OCI-LY1 (cell line): ENCODE measurements at regions not wholly inside any gene's neighbourhood (a gene's known extent, or its start where the extent isn't known, plus 50 kb on each side); places are given as distances from the start of the nearest gene placed in this dataset.

Source experiments
- H2AFZ ChIP-seq: fragments of 200-600 bp; sonication (generic), shearing (Covaris generic); 2 replicates; pipeline ENCODE4 v1.6.0; 2014; ENCODE audit warnings: antibody characterized with exemption, mild to moderate bottlenecking, low read length
- H3F3A ChIP-seq: fragments of 200-600 bp; sonication (generic), shearing (Covaris generic); 2 replicates; pipeline ENCODE4 v1.6.0; 2014; ENCODE audit warnings: mild to moderate bottlenecking, antibody characterized with exemption, low read length, moderate library complexity; ENCODE audit not compliant: insufficient read depth
- H3K27ac ChIP-seq: fragments of 200-600 bp; sonication (generic); 2 replicates; pipeline ENCODE4 v1.5.1; 2014; ENCODE audit warnings: low read length, mixed run types, mild to moderate bottlenecking, low read depth; ENCODE audit not compliant: poor library complexity, severe bottlenecking
- H3K27me3 ChIP-seq: fragments of 200-600 bp; sonication (generic); 2 replicates; pipeline ENCODE4 v1.6.0; 2014; ENCODE audit warnings: antibody characterized with exemption, mild to moderate bottlenecking, low read length, moderate library complexity; ENCODE audit not compliant: insufficient read depth
- H3K36me3 ChIP-seq: fragments of 200-600 bp; sonication (generic); 2 replicates; pipeline ENCODE4 v1.6.1; 2014; ENCODE audit warnings: mild to moderate bottlenecking, antibody characterized with exemption, low read length, moderate library complexity, mixed read lengths; ENCODE audit not compliant: insufficient read depth
- H3K4me1 ChIP-seq: fragments of 200-600 bp; sonication (generic); 2 replicates; pipeline ENCODE4 v1.5.1; 2014; ENCODE audit warnings: mild to moderate bottlenecking, low read length, moderate library complexity; ENCODE audit not compliant: insufficient read depth, severe bottlenecking
- H3K4me2 ChIP-seq: fragments of 200-600 bp; sonication (generic), shearing (Covaris generic); 2 replicates; pipeline ENCODE4 v1.6.1; 2014; ENCODE audit warnings: low read length
- H3K4me3 ChIP-seq: fragments of 200-600 bp; sonication (generic); 2 replicates; pipeline ENCODE4 v1.5.1; 2014; ENCODE audit warnings: low read length, low read depth, mild to moderate bottlenecking, mixed read lengths; ENCODE audit not compliant: poor library complexity, severe bottlenecking
- H3K79me2 ChIP-seq: fragments of 200-600 bp; shearing (Covaris generic); 2 replicates; pipeline ENCODE4 v1.6.1; 2016; ENCODE audit warnings: mixed run types, low read length, mixed read lengths; ENCODE audit not compliant: insufficient read depth
- H3K9ac ChIP-seq: fragments of 200-600 bp; sonication (generic), shearing (Covaris generic); 2 replicates; pipeline ENCODE4 v1.6.1; 2014; ENCODE audit warnings: mild to moderate bottlenecking, low read length, mixed read lengths
- H3K9me2 ChIP-seq: fragments of 200-600 bp; sonication (generic), shearing (Covaris generic); 2 replicates; pipeline ENCODE4 v1.6.1; 2014; ENCODE audit warnings: low read depth, mild to moderate bottlenecking, low read length, mixed read lengths
- H3K9me3 ChIP-seq: fragments of 200-600 bp; shearing (Covaris generic); 2 replicates; pipeline ENCODE4 v1.6.1; 2014; ENCODE audit warnings: low read length, mixed read lengths
- H4K20me1 ChIP-seq: fragments of 200-600 bp; sonication (generic), shearing (Covaris generic); 2 replicates; pipeline ENCODE4 v1.6.0; 2016; ENCODE audit warnings: mild to moderate bottlenecking, low read length; ENCODE audit not compliant: insufficient read depth
- EZH2 ChIP-seq: fragments of 200-600 bp; sonication (generic), shearing (Covaris generic); IDR thresholded peaks from 2 replicates; pipeline ENCODE4 v1.8.0; 2017; ENCODE audit warnings: borderline replicate concordance, mixed run types, mild to moderate bottlenecking, antibody characterized with exemption, low read length, moderate library complexity, mixed read lengths
- TF ChIP-seq, protein P1 (sequence below): fragments of 200-600 bp; sonication (generic), shearing (Covaris generic); IDR thresholded peaks from 2 replicates; pipeline ENCODE4 v1.5.1; 2017; ENCODE audit warnings: mild to moderate bottlenecking, antibody characterized with exemption, low read length, moderate library complexity, mixed read lengths

DNA sequence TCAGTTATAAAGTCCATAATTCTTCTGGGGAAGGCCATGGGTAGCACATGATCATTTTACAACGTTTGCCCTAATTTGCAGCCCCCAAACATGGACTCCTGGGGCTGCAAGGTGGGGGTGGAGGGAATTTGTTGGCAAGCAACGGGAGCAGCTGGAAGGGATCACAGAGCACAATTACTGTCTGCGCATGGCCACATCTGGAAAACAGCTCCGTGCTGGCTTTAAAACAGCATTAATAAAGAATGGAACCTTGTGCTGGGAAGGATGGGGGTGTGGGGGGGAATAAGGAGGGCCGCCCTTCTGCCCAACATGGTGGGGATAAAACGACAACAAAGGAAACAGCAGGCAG lies 60.9 kb upstream of the SLC14A2 start:
- Histone ChIP-seq H3K4me3 (no peak overlapping the region), H3K9me3 (no peaks in the 10 kb centered on the region), H2AFZ (no peak overlapping the region), H4K20me1 (no peaks in the 10 kb centered on the region), H3K4me1 (no peaks in the 10 kb centered on the region), H3K9ac (no peak overlapping the region), H3F3A (no peaks in the 10 kb centered on the region), H3K27ac (no peak overlapping the region), H3K27me3 (peaks cover 3% of the 10 kb centered on the region; the same call in 1 of the 2 replicates), H3K79me2 (no peaks in the 10 kb centered on the region), H3K9me2 (no peaks in the 10 kb centered on the region), H3K36me3 (no peaks in the 10 kb centered on the region), H3K4me2 (no peak overlapping the region)
- TF ChIP-seq EZH2, result no peak
- TF ChIP-seq, protein P1, sequence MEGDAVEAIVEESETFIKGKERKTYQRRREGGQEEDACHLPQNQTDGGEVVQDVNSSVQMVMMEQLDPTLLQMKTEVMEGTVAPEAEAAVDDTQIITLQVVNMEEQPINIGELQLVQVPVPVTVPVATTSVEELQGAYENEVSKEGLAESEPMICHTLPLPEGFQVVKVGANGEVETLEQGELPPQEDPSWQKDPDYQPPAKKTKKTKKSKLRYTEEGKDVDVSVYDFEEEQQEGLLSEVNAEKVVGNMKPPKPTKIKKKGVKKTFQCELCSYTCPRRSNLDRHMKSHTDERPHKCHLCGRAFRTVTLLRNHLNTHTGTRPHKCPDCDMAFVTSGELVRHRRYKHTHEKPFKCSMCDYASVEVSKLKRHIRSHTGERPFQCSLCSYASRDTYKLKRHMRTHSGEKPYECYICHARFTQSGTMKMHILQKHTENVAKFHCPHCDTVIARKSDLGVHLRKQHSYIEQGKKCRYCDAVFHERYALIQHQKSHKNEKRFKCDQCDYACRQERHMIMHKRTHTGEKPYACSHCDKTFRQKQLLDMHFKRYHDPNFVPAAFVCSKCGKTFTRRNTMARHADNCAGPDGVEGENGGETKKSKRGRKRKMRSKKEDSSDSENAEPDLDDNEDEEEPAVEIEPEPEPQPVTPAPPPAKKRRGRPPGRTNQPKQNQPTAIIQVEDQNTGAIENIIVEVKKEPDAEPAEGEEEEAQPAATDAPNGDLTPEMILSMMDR, result no peak

DNA sequence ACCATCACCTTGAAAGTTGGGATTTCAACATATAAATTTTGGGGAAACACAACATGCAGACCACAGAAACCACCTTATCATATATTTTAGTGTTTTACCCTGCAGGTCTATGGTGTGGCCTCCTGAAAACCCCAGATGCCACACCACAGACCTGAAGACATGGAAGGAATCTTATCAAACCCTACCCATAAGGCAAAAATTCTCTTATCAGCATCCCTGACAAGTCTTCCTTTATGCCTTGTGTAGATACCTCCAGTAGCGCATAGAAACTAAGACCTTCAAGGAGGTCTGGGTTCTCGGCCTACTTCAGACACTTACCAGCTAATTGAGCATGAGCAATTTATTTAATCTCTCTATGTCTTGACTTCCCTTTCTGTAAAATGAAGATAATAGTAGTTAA lies 59.1 kb upstream of the SLC14A2 start:
- Histone ChIP-seq H3K79me2 (no peaks in the 10 kb centered on the region), H4K20me1 (no peaks in the 10 kb centered on the region)

DNA sequence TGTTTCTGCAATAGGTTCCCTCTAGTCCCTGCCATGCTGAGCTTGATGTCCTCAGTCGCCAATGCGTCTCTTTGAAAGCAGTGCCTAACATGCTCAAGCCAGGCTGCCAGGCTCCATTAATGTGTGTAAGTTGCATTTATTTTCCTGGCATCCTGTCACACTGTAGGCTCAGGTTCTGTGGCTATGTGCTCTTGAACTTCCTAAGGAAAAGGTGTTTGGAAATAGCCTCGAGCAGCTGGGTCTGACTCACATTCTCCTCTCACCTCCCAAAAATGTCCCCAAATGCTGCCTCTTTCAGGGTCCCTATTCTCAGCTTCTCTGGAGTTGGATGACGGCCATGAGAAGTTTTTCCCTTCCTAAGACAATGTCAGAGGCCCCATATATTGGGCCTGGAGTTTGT lies 58.0 kb upstream of the SLC14A2 start:
- H2AFZ ChIP-seq, result no peak overlapping the region
- no peak overlapping the region for H3K4me2 ChIP-seq
- H3K9ac ChIP-seq, result no peak overlapping the region
- H3K79me2 ChIP-seq, result no peaks in the 10 kb centered on the region
- H3K9me3 ChIP-seq, result no peaks in the 10 kb centered on the region
- no peaks in the 10 kb centered on the region for H3K4me1 ChIP-seq
- TF ChIP-seq EZH2, result no peak
- TF ChIP-seq, protein P1, result no peak
- H3K27ac ChIP-seq, result no peak overlapping the region
- no peak overlapping the region for H3K4me3 ChIP-seq
- H3K36me3 ChIP-seq, result no peaks in the 10 kb centered on the region
- no peaks in the 10 kb centered on the region for H3K27me3 ChIP-seq
- H4K20me1 ChIP-seq, result no peaks in the 10 kb centered on the region
- no peaks in the 10 kb centered on the region for H3F3A ChIP-seq
- H3K9me2 ChIP-seq, result no peaks in the 10 kb centered on the region

More for the DNA sequence above, 59.1 kb upstream of the SLC14A2 start:
- H3F3A ChIP-seq, result no peaks in the 10 kb centered on the region
- no peaks in the 10 kb centered on the region for H3K9me2 ChIP-seq
- no peaks in the 10 kb centered on the region for H3K27me3 ChIP-seq
- H3K4me3 ChIP-seq, result no peak overlapping the region
- no peak overlapping the region for H3K27ac ChIP-seq
- H3K9ac ChIP-seq, result no peak overlapping the region
- H3K4me1 ChIP-seq, result no peaks in the 10 kb centered on the region
- TF ChIP-seq EZH2, result no peak
- TF ChIP-seq, protein P1, result no peak
- no peak overlapping the region for H3K4me2 ChIP-seq
- H3K36me3 ChIP-seq, result no peaks in the 10 kb centered on the region
- H2AFZ ChIP-seq, result no peak overlapping the region
- no peaks in the 10 kb centered on the region for H3K9me3 ChIP-seq
